PC-3 (cell line): ENCODE measurements at regions not wholly inside any gene's neighbourhood (a gene's known extent, or its start where the extent isn't known, plus 50 kb on each side); places are given as distances from the start of the nearest gene placed in this dataset.

Experiments
- ATAC-seq: fragments of 200-7000 bp; cut with Tn5 transposase; 2 replicates; pipeline ENCODE4 v1.9.1; 2020; ENCODE audit warnings: mild to moderate bottlenecking, moderate library complexity
- BruUV-seq: library from RNA; stranded (reverse); fragments of 400-500 nt; replicated peaks from 2 replicates; lab custom pipeline; 2021; lab: Mats Ljungman, UMichigan
- CTCF ChIA-PET: fragments of 300-600 bp; sonication (Branson Sonifier 250); formaldehyde crosslinking; loops from one replicate; lab custom pipeline; 2022; ENCODE audit warnings: antibody characterized with exemption; lab: Charles Lee
- POLR2A ChIA-PET: fragments of 300-600 bp; sonication (Branson Sonifier 250); formaldehyde crosslinking; loops from one replicate; lab custom pipeline; 2022; ENCODE audit warnings: antibody characterized with exemption; ENCODE audit not compliant: unreplicated experiment; lab: Charles Lee
- DNase-seq: peaks from one replicate; pipeline ENCODE4 v3.0.0-alpha.2; 2015
- H2AFZ ChIP-seq: fragments of 300-600 bp; sonication (generic); 2 replicates; pipeline ENCODE4 v1.6.0; 2016; ENCODE audit warnings: antibody characterized with exemption, low read length
- H3F3A ChIP-seq: fragments of 300-600 bp; sonication (generic); one replicate; pipeline ENCODE4 v1.6.0; 2017; ENCODE audit warnings: antibody characterized with exemption, low read length, control low read depth, mild to moderate bottlenecking; ENCODE audit not compliant: unreplicated experiment
- H3K27ac ChIP-seq: fragments of 300-600 bp; sonication (generic); 2 replicates; pipeline ENCODE4 v1.5.1; 2016; ENCODE audit warnings: mild to moderate bottlenecking, low read length
- H3K27me3 ChIP-seq: fragments of 300-600 bp; sonication (generic); 2 replicates; pipeline ENCODE4 v1.6.1; 2016; ENCODE audit warnings: low read length, mixed read lengths
- H3K36me3 ChIP-seq: fragments of 300-600 bp; sonication (generic); 2 replicates; pipeline ENCODE4 v1.6.1; 2016; ENCODE audit warnings: low read depth, mixed run types, low read length, mixed read lengths
- H3K4me1 ChIP-seq: fragments of 300-600 bp; sonication (generic); 2 replicates; pipeline ENCODE4 v1.5.1; 2016; ENCODE audit warnings: low read length; ENCODE audit not compliant: insufficient read depth
- H3K4me2 ChIP-seq: fragments of 300-600 bp; sonication (generic); 2 replicates; pipeline ENCODE4 v1.6.0; 2016; ENCODE audit warnings: low read length
- H3K4me3 ChIP-seq: fragments of 300-600 bp; sonication (generic); 2 replicates; pipeline ENCODE4 v1.5.1; 2016; ENCODE audit warnings: mild to moderate bottlenecking, low read length, mixed read lengths
- H3K79me2 ChIP-seq: fragments of 300-600 bp; sonication (generic); 2 replicates; pipeline ENCODE4 v1.6.1; 2017; ENCODE audit warnings: low read length, mixed read lengths
- H3K9ac ChIP-seq: fragments of 300-600 bp; sonication (generic); 2 replicates; pipeline ENCODE4 v1.6.0; 2016; ENCODE audit warnings: mild to moderate bottlenecking, low read length
- H3K9me2 ChIP-seq: fragments of 300-600 bp; sonication (generic); replicated peaks from 2 replicates; pipeline ENCODE4 v1.6.1; 2016; ENCODE audit warnings: mixed run types, low read length, mixed read lengths
- H3K9me3 ChIP-seq: fragments of 300-600 bp; sonication (generic); 2 replicates; pipeline ENCODE4 v1.6.1; 2016; ENCODE audit warnings: low read length, mixed read lengths
- H4K20me1 ChIP-seq: fragments of 300-600 bp; sonication (generic); 2 replicates; pipeline ENCODE4 v1.6.1; 2016; ENCODE audit warnings: low read length, mixed read lengths
- EZH2 ChIP-seq: fragments of 300-600 bp; sonication (generic); IDR thresholded peaks from one replicate; pipeline ENCODE4 v1.6.1; 2017; ENCODE audit warnings: antibody characterized with exemption, mild to moderate bottlenecking, low read length; ENCODE audit not compliant: unreplicated experiment
- EZH2phosphoT487 ChIP-seq: fragments of 300-600 bp; sonication (generic); IDR thresholded peaks from 2 replicates; pipeline ENCODE4 v1.6.1; 2018; ENCODE audit warnings: mild to moderate bottlenecking, antibody characterized with exemption, low read length, borderline replicate concordance
- intact Hi-C: fragments of 100-400 bp; cut with micrococcal nuclease; formaldehyde crosslinking; loops from 2 replicates; pipeline ENCODE4 v1.9.0; 2023
- TF ChIP-seq, protein P1 (sequence below): fragments of 300-600 bp; sonication (generic); conservative IDR thresholded peaks from 2 replicates; pipeline ENCODE4 v1.5.1; 2017; ENCODE audit warnings: antibody characterized with exemption, low read depth, mild to moderate bottlenecking, low read length

GRCh38 chr3:164326714-164327113, 751.6 kb downstream of the SI start:
- no peak for TF ChIP-seq EZH2
- no peak for TF ChIP-seq EZH2phosphoT487
- H3K79me2 ChIP-seq = no peaks in the 10 kb centered on the region
- no peak for ATAC-seq
- no peak for DNase-seq
- H3K9me3 ChIP-seq = no peaks in the 10 kb centered on the region
- intact Hi-C loops = no loop called here
- ChIA-PET CTCF (no interaction called here), POLR2A (interaction anchor here (0.7 kb wide), 1 partner anchor 262 kb away, joined by 20 read pairs; no protein-coding TSS in a partner anchor)
- no peak overlapping the region for H3K4me3 ChIP-seq
- H3K27ac ChIP-seq = no peak overlapping the region
- no peak overlapping the region for H3K9ac ChIP-seq
- H3K9me2 ChIP-seq = no peaks in the 10 kb centered on the region
- BruUV-seq = no TSS peak
- no peaks in the 10 kb centered on the region for H3K4me1 ChIP-seq
- H3F3A ChIP-seq = no peaks in the 10 kb centered on the region
- H3K36me3 ChIP-seq = no peaks in the 10 kb centered on the region
- H4K20me1 ChIP-seq = no peaks in the 10 kb centered on the region
- no peak overlapping the region for H3K4me2 ChIP-seq
- H3K27me3 ChIP-seq = no peaks in the 10 kb centered on the region
- H2AFZ ChIP-seq = no peak overlapping the region

- DNase-seq (no peak), ATAC-seq (no peak)
- Histone ChIP-seq H3K9ac (no peak overlapping the region), H3K79me2 (no peaks in the 10 kb centered on the region), H3K9me2 (no peaks in the 10 kb centered on the region), H3K27ac (no peak overlapping the region), H3K4me2 (no peak overlapping the region), H3K4me1 (no peaks in the 10 kb centered on the region), H3F3A (no peaks in the 10 kb centered on the region), H2AFZ (no peak overlapping the region), H3K9me3 (no peaks in the 10 kb centered on the region), H3K36me3 (no peaks in the 10 kb centered on the region), H3K27me3 (no peaks in the 10 kb centered on the region), H4K20me1 (no peaks in the 10 kb centered on the region), H3K4me3 (no peak overlapping the region)
- intact Hi-C loops = no loop called here
- ChIA-PET POLR2A (no interaction called here), CTCF (no interaction called here)
- BruUV-seq = no TSS peak
- TF ChIP-seq EZH2phosphoT487 (no peak), EZH2 (no peak)
- TF ChIP-seq, protein P1, sequence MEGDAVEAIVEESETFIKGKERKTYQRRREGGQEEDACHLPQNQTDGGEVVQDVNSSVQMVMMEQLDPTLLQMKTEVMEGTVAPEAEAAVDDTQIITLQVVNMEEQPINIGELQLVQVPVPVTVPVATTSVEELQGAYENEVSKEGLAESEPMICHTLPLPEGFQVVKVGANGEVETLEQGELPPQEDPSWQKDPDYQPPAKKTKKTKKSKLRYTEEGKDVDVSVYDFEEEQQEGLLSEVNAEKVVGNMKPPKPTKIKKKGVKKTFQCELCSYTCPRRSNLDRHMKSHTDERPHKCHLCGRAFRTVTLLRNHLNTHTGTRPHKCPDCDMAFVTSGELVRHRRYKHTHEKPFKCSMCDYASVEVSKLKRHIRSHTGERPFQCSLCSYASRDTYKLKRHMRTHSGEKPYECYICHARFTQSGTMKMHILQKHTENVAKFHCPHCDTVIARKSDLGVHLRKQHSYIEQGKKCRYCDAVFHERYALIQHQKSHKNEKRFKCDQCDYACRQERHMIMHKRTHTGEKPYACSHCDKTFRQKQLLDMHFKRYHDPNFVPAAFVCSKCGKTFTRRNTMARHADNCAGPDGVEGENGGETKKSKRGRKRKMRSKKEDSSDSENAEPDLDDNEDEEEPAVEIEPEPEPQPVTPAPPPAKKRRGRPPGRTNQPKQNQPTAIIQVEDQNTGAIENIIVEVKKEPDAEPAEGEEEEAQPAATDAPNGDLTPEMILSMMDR = no peak
Measured at GRCh38 chr3:164320962-164321361, 757.3 kb downstream of the SI start.

- intact Hi-C loops = loop anchor here (10.0 kb wide), 1 partner anchor 229 kb away; no protein-coding TSS in a partner anchor
Measured at GRCh38 chr3:164306042-164306441, 772.3 kb downstream of the SI start.

More at GRCh38 chr3:164306042-164306441, 772.3 kb downstream of the SI start:
- Histone ChIP-seq H3K9me2 (no peaks in the 10 kb centered on the region), H3F3A (no peaks in the 10 kb centered on the region), H3K4me2 (no peak overlapping the region), H3K4me3 (no peak overlapping the region), H3K79me2 (no peaks in the 10 kb centered on the region), H3K9me3 (0 out of 2 replicates have a peak, but pooled peaks cover 5% of the 10 kb centered on the region), H3K36me3 (no peaks in the 10 kb centered on the region), H3K27me3 (no peaks in the 10 kb centered on the region), H3K9ac (no peak overlapping the region), H4K20me1 (no peaks in the 10 kb centered on the region), H3K27ac (no peak overlapping the region), H3K4me1 (no peaks in the 10 kb centered on the region), H2AFZ (no peak overlapping the region)
- ATAC-seq (no peak), DNase-seq (no peak)
- POLR2A ChIA-PET = no interaction called here
- TF ChIP-seq EZH2 = no peak
- TF ChIP-seq EZH2phosphoT487 = no peak
- TF ChIP-seq, protein P1 = no peak
- BruUV-seq = no TSS peak
- CTCF ChIA-PET = no interaction called here
